Parathyroid adenoma (tissue), 2 donors: ENCODE measurements at regions not wholly inside any gene's neighbourhood (a gene's known extent, or its start where the extent isn't known, plus 50 kb on each side); places are given as distances from the start of the nearest gene placed in this dataset.
"Not testable (repeated sequence)": the region's sequence is repeated elsewhere in the genome, so short reads cannot be mapped to it uniquely, and the experiment has no call there.

Experiments
- H2AFZ ChIP-seq: fragments of 300-600 bp; sonication (generic); one replicate; pipeline ENCODE4 v1.7.0; 2017; ENCODE audit warnings: antibody characterized with exemption, mild to moderate bottlenecking
- H3K27ac ChIP-seq: fragments of 300-600 bp; sonication (generic); one replicate; pipeline ENCODE4 v1.7.0; 2017
- H3K27me3 ChIP-seq: fragments of 300-600 bp; sonication (generic); one replicate; pipeline ENCODE4 v1.7.0; 2017; ENCODE audit warnings: low read length; ENCODE audit not compliant: control insufficient read depth, insufficient read depth
- H3K36me3 ChIP-seq: fragments of 300-600 bp; sonication (generic); one replicate; pipeline ENCODE4 v1.7.0; 2017; ENCODE audit warnings: low read length; ENCODE audit not compliant: control insufficient read depth, insufficient read depth
- H3K4me1 ChIP-seq: fragments of 300-600 bp; sonication (generic); one replicate; pipeline ENCODE4 v1.7.0; 2017; ENCODE audit warnings: control low read depth
- H3K4me2 ChIP-seq: fragments of 300-600 bp; sonication (generic); one replicate; pipeline ENCODE4 v1.7.0; 2017; ENCODE audit warnings: low read length
- H3K4me3 ChIP-seq: fragments of 300-600 bp; sonication (generic); one replicate; pipeline ENCODE4 v1.7.0; 2017; ENCODE audit warnings: low read depth, low read length
- H3K79me2 ChIP-seq: fragments of 300-600 bp; sonication (generic); one replicate; pipeline ENCODE4 v1.7.0; 2017; ENCODE audit warnings: control low read depth
- H3K9ac ChIP-seq: fragments of 300-600 bp; sonication (generic); one replicate; pipeline ENCODE4 v1.7.0; 2017; ENCODE audit warnings: mild to moderate bottlenecking
- H3K9me3 ChIP-seq: fragments of 300-600 bp; sonication (generic); one replicate; pipeline ENCODE4 v1.7.0; 2017; ENCODE audit warnings: low read length; ENCODE audit not compliant: control insufficient read depth
- TF ChIP-seq, protein P1 (sequence below): fragments of 300-600 bp; sonication (generic); IDR thresholded peaks from one replicate; pipeline ENCODE4 v1.7.0; 2017; ENCODE audit warnings: antibody characterized with exemption, mild to moderate bottlenecking
- donor health status: primary hyperparathyroidism.

DNA sequence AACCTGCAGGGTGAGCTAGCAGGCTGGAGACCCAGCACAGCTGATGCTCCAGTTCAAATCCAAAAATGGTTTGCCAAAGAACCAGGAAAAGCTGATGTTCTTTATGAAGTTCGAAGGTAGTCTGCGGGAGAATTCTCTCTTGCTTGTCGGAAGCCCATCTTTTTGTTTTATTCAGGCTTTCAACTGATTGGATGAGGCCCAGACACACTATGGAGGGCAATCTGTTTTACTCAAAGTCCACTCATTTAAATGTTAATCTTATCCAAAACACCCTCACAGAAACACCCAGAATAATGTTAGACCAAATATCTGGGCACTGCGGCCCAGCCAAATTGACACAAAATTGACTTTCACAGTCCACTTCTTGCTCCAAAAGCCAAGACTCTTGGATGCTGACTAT lies 105.6 kb upstream of the PMEPA1 start:
- no peak overlapping the region for H3K4me2 ChIP-seq
- no peaks in the 10 kb centered on the region for H3K4me1 ChIP-seq
- H3K79me2 ChIP-seq: no peaks in the 10 kb centered on the region
- no peak overlapping the region for H3K4me3 ChIP-seq
- H3K27ac ChIP-seq: no peak overlapping the region
- TF ChIP-seq, protein P1, sequence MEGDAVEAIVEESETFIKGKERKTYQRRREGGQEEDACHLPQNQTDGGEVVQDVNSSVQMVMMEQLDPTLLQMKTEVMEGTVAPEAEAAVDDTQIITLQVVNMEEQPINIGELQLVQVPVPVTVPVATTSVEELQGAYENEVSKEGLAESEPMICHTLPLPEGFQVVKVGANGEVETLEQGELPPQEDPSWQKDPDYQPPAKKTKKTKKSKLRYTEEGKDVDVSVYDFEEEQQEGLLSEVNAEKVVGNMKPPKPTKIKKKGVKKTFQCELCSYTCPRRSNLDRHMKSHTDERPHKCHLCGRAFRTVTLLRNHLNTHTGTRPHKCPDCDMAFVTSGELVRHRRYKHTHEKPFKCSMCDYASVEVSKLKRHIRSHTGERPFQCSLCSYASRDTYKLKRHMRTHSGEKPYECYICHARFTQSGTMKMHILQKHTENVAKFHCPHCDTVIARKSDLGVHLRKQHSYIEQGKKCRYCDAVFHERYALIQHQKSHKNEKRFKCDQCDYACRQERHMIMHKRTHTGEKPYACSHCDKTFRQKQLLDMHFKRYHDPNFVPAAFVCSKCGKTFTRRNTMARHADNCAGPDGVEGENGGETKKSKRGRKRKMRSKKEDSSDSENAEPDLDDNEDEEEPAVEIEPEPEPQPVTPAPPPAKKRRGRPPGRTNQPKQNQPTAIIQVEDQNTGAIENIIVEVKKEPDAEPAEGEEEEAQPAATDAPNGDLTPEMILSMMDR: no peak
- H3K27me3 ChIP-seq: no peaks in the 10 kb centered on the region
- no peak overlapping the region for H3K9ac ChIP-seq
- no peaks in the 10 kb centered on the region for H3K9me3 ChIP-seq
- H2AFZ ChIP-seq: no peak overlapping the region
- no peaks in the 10 kb centered on the region for H3K36me3 ChIP-seq

DNA sequence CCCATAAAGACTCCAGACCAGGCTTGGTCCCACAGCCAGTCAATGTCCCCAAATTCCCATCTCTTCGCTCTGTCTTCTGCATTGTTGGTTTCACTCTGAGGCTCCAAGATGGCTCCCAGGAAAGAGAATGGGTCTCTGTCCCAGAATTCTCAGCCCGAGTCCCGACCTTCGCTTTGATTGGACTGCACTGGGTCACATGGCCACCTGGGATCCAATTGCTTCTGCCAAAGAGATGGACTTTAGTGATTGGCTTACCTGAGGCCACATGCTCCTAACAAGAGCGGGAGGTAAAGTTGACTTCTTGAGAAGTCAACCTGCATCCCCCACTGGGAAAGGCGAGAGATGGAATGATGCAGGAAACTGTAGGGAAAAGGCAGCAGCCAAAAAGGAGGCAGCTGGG lies 104.7 kb upstream of the PMEPA1 start:
- no peaks in the 10 kb centered on the region for H3K27me3 ChIP-seq
- no peaks in the 10 kb centered on the region for H3K79me2 ChIP-seq
- H3K27ac ChIP-seq: no peak overlapping the region
- H3K36me3 ChIP-seq: no peaks in the 10 kb centered on the region
- TF ChIP-seq, protein P1: no peak
- H3K9ac ChIP-seq: no peak overlapping the region
- H3K4me2 ChIP-seq: no peak overlapping the region
- H3K9me3 ChIP-seq: no peaks in the 10 kb centered on the region
- no peaks in the 10 kb centered on the region for H3K4me1 ChIP-seq
- H2AFZ ChIP-seq: no peak overlapping the region
- no peak overlapping the region for H3K4me3 ChIP-seq

DNA sequence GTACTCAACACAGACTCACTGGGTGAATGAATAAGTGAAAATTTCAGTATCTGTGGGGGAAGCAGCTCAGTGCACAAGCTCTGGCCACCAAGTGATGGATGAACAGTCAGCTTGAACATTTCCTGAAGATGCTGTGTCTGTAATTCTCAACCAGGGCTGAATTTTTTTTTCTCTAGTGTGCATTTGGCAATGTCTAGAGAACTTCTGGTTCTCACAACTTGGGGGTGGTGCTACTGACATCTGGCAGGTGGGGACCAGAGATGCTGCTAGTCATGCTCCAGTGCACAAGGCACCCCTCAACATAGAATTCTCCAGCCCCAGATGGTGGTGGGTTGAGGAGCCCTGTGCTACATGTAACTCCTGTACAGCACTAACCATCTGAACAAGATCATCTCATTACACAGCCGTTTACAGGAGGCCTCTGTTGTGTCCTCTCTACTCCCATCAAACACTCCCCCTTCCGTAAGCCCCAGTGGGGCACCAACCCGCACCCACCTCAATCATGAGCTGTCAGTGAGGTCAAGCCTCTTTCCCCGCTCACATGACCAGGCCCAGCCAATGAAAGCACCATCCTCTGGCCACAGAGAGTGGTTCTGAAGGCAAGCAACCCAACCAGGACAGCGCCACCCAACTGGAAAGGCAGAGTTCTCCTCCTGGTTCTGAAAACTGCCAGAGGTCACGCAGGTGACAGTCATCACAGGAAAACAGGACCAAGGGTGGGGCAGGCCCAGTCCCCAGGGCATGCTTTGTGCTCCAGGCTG lies 103.9 kb upstream of the PMEPA1 start:
- Histone ChIP-seq H3K27me3 (no peaks in the 10 kb centered on the region), H3K79me2 (no peaks in the 10 kb centered on the region), H3K9ac (no peak overlapping the region), H3K4me1 (no peaks in the 10 kb centered on the region), H3K4me2 (no peak overlapping the region), H3K27ac (no peak overlapping the region), H3K36me3 (no peaks in the 10 kb centered on the region), H3K4me3 (no peak overlapping the region), H3K9me3 (no peaks in the 10 kb centered on the region), H2AFZ (no peak overlapping the region)
- TF ChIP-seq, protein P1: no peak

DNA sequence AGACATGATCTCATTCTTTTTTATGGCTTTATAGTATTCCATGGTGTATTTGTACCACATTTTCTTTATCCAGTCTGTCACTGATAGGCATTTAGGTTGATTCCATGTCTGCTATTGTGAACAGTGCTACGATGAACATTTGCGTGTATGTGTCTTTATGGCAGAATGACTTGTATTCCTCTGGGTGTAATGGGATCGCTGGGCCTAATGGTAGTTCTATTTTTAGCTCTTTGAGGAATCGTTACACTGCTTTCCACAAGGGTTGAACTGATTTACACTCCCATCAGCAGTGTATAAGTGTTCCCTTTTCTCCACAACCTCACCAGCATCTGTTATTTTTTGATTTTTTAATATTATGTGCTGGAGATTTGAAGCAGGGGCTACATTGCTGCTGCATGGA lies 102.8 kb upstream of the PMEPA1 start:
- not testable (repeated sequence) for H3K4me1 ChIP-seq, H3K27ac ChIP-seq, H3K4me3 ChIP-seq, H3K9ac ChIP-seq, H3K27me3 ChIP-seq, H3K4me2 ChIP-seq, H3K79me2 ChIP-seq, H2AFZ ChIP-seq, H3K36me3 ChIP-seq, H3K9me3 ChIP-seq

DNA sequence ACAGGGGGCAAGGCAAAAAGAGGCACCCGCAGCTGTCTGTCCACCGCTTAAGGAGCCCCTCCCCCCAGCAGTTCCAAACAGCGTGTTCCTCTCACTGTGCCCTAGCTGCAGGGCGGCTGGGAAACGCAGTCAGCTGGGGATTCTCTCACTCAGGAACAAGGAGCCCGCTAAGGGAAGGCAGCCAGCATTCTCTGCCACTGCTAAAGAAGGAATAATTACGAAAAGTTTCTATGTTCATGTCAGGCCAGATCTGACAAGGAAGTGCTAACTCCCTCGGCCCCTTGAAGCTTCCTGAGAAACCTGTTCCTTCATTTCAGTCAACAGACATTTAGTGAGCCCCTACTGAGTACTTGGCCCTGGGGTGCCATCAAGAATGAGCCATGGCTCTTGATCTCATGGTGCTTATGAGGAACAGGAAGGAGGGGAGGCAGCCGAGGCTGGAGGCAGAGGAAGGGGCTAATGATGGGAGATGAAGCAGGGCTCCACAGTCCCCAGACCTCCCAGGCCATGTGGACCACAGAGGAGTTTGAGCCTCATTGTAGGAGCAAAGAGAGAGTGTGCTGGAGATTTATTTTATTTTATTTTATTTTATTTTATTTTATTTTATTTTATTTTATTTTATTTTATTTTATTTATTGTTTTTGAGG lies 101.7 kb upstream of the PMEPA1 start:
- H3K4me2 ChIP-seq: no peak overlapping the region
- TF ChIP-seq, protein P1: no peak
- no peak overlapping the region for H3K27ac ChIP-seq
- no peak overlapping the region for H3K4me3 ChIP-seq
- no peaks in the 10 kb centered on the region for H3K36me3 ChIP-seq
- H3K9me3 ChIP-seq: no peaks in the 10 kb centered on the region
- H3K9ac ChIP-seq: no peak overlapping the region
- no peaks in the 10 kb centered on the region for H3K4me1 ChIP-seq
- H3K27me3 ChIP-seq: no peaks in the 10 kb centered on the region
- no peaks in the 10 kb centered on the region for H3K79me2 ChIP-seq
- H2AFZ ChIP-seq: no peak overlapping the region
